ENCODE measurements at regions not wholly inside any gene's neighbourhood (a gene's known extent, or its start where the extent isn't known, plus 50 kb on each side); places are given as distances from the start of the nearest gene placed in this dataset.

GRCh38 chr3:163943664-163944063 is 1134.6 kb downstream of the SI start:
- TF ChIP-seq CTCF (IDR thresholded peaks at IDR 0.05; ENCODE audit: low read depth, low read length, poor library complexity, severe bottlenecking) (no peak), EZH2phosphoT487 (IDR thresholded peaks at IDR 0.05; ENCODE audit: borderline replicate concordance, low read length) (no peak)
- Histone ChIP-seq H3K4me3 (ENCODE audit: low read length) (no peak overlapping the region), H3K27me3 (ENCODE audit: control insufficient read depth, low read length) (no peaks in the 10 kb centered on the region), H3K9me3 (ENCODE audit: control insufficient read depth, insufficient read depth, low read length) (no peaks in the 10 kb centered on the region), H3K4me1 (ENCODE audit: control insufficient read depth, low read length) (no peaks in the 10 kb centered on the region), H3F3A (ENCODE audit: control insufficient read depth, insufficient read depth) (no peaks in the 10 kb centered on the region), H3K27ac (ENCODE audit: low read depth, low read length) (no peak overlapping the region), H3K4me2 (ENCODE audit: low read length) (no peak overlapping the region), H4K20me1 (ENCODE audit: control insufficient read depth, insufficient read depth, low read depth, low read length) (no peaks in the 10 kb centered on the region), H3K79me2 (ENCODE audit: control insufficient read depth, low read length) (no peaks in the 10 kb centered on the region), H3K9me2 (replicated peaks; ENCODE audit: control insufficient read depth, low read length) (no peaks in the 10 kb centered on the region), H3K36me3 (ENCODE audit: control insufficient read depth, low read length) (no peaks in the 10 kb centered on the region)

- no peak overlapping the region for H3K4me3 ChIP-seq (ENCODE audit: low read length)
- H3K27me3 ChIP-seq (ENCODE audit: control insufficient read depth, low read length), result no peaks in the 10 kb centered on the region
- no peak overlapping the region for H3K4me2 ChIP-seq (ENCODE audit: low read length)
- TF ChIP-seq EZH2phosphoT487 (IDR thresholded peaks at IDR 0.05; ENCODE audit: borderline replicate concordance, low read length) (no peak), CTCF (IDR thresholded peaks at IDR 0.05; ENCODE audit: low read depth, low read length, poor library complexity, severe bottlenecking) (no peak)
- no peaks in the 10 kb centered on the region for H3K4me1 ChIP-seq (ENCODE audit: control insufficient read depth, low read length)
- no peaks in the 10 kb centered on the region for H3K79me2 ChIP-seq (ENCODE audit: control insufficient read depth, low read length)
- no peak overlapping the region for H3K27ac ChIP-seq (ENCODE audit: low read depth, low read length)
- H3K9me2 ChIP-seq (replicated peaks; ENCODE audit: control insufficient read depth, low read length), result no peaks in the 10 kb centered on the region
- no peaks in the 10 kb centered on the region for H4K20me1 ChIP-seq (ENCODE audit: control insufficient read depth, insufficient read depth, low read depth, low read length)
- no peaks in the 10 kb centered on the region for H3F3A ChIP-seq (ENCODE audit: control insufficient read depth, insufficient read depth)
- H3K9me3 ChIP-seq (ENCODE audit: control insufficient read depth, insufficient read depth, low read length), result no peaks in the 10 kb centered on the region; the same call in 1 of the 2 replicates
- no peaks in the 10 kb centered on the region for H3K36me3 ChIP-seq (ENCODE audit: control insufficient read depth, low read length)
Measured at GRCh38 chr3:163939926-163940325, 1138.4 kb downstream of the SI start.

GRCh38 chr3:163936543-163936942 is 1141.8 kb downstream of the SI start:
- no peak overlapping the region for H3K4me2 ChIP-seq (ENCODE audit: low read length)

More at GRCh38 chr3:163936543-163936942, 1141.8 kb downstream of the SI start:
- H4K20me1 ChIP-seq (ENCODE audit: control insufficient read depth, insufficient read depth, low read depth, low read length), result no peaks in the 10 kb centered on the region
- no peaks in the 10 kb centered on the region for H3K79me2 ChIP-seq (ENCODE audit: control insufficient read depth, low read length)
- H3K36me3 ChIP-seq (ENCODE audit: control insufficient read depth, low read length), result no peaks in the 10 kb centered on the region
- no peak overlapping the region for H3K4me3 ChIP-seq (ENCODE audit: low read length)
- no peaks in the 10 kb centered on the region for H3K27me3 ChIP-seq (ENCODE audit: control insufficient read depth, low read length)
- H3K9me2 ChIP-seq (replicated peaks; ENCODE audit: control insufficient read depth, low read length), result no peaks in the 10 kb centered on the region
- TF ChIP-seq CTCF (IDR thresholded peaks at IDR 0.05; ENCODE audit: low read depth, low read length, poor library complexity, severe bottlenecking) (no peak), EZH2phosphoT487 (IDR thresholded peaks at IDR 0.05; ENCODE audit: borderline replicate concordance, low read length) (no peak)
- no peaks in the 10 kb centered on the region; the same call in 1 of the 2 replicates for H3K9me3 ChIP-seq (ENCODE audit: control insufficient read depth, insufficient read depth, low read length)
- no peak overlapping the region for H3K27ac ChIP-seq (ENCODE audit: low read depth, low read length)
- no peaks in the 10 kb centered on the region for H3K4me1 ChIP-seq (ENCODE audit: control insufficient read depth, low read length)
- H3F3A ChIP-seq (ENCODE audit: control insufficient read depth, insufficient read depth), result no peaks in the 10 kb centered on the region

Data from DOHH2 (cell line).